HG03175 (cell line): ENCODE measurements at regions not wholly inside any gene's neighbourhood (a gene's known extent, or its start where the extent isn't known, plus 50 kb on each side); places are given as distances from the start of the nearest gene placed in this dataset.
"Not testable (repeated sequence)": the region's sequence is repeated elsewhere in the genome, so short reads cannot be mapped to it uniquely, and the experiment has no call there.

Source experiments
- ATAC-seq: cut with Tn5 transposase; IDR thresholded peaks from one replicate; pipeline ENCODE4 v1.9.1; 2021; ENCODE audit warnings: mild to moderate bottlenecking, moderate library complexity; ENCODE audit not compliant: unreplicated experiment

DNA sequence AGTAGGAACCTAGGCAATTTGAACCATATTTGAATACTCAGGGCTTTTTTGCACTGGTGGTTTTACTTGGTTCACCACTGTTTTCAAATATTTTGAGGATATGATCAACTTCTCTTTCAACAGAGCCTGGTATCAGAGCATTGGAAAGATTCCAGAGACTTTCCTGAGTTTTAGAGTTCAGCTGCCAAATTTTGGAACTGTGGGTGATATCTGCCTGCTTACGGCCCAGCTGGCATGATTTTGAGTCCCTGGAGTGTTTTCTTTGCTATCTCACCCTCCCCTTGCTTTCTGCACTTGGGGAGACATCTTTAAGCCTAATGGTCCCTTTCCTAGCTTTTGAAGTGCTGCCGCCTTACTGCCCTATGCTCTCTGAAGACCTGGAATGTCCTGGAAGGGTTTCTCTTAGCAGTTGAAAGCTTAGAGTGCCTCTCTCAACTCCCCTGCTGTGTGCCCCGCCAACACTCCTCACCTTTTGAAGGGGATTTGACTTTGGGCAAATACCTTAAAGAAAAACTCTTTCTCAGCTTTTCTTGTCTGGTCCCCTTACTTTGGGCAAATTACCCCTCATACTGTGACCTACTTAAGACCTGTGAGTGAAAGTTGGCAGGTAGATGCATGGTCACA, 539.1 kb downstream of the MFSD1 start:
- ATAC-seq, result no peak

DNA sequence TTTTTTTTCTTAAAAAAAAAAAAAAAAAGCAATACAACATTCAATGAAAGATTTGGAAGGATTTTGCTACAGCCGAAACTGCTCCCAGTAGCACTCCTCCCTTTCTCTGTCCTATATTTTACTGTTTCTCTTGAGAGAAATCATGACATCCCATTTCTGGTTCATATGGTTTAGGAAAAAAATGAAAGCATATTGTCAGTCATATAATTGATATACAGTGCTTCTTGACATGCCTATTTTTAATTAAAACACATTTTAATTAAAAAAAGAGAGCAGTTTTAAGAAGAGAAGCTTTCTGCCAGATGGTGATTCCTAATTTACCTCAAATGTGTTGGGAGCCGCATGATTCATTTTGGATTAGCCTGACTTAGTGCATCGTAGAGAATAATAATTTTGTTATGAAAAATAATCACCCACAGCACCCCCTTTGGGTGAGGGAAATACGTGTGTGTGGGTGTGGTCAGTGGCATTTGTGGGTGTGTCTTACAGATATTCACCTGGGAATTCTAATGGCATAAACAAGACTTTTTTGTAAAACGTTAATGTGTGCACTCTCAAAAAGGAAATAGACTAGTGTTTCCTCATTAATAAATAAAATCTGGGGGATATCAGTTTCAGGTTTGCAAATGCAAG, 544.5 kb downstream of the MFSD1 start:
- ATAC-seq, result no peak

GRCh38 chr3:159348431-159348830, 546.6 kb downstream of the MFSD1 start:
- no peak for ATAC-seq

DNA sequence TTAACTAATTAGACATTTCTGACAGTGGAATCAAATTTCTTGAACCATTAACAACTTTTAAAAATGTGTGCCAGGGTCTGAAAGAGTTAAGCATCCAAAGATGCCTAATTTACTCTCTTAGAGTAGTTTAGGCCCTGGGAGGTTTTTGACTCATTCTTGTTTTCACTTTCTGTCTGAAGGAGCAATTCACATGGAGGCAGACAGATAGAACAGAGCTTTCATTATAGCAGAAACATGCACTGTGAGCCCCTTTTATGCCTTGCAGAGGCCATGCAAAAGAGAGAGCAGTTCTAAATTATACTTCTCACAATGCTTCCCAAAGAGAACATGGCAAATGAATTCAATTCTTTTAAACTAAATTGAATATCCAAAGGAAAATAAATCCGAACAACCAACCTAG, 554.8 kb downstream of the MFSD1 start:
- no peak for ATAC-seq

DNA sequence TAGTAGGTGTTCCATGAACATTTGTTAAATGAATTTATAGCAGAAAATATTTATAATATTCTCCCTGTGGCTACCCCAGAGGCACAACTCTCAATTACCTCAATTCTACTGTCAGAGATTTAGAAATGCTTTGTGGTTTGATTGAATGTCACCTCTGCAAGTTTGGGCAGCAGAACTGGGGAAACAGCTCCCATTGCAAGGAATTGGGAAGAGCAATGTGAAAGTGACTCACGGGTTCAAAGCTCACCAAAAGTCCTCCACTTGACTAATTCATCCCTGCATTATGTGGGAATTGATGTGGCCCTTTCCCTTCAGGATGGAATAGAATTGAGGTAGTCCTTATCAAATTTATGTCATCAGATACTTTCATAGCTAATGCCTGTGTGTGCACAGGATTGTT, 562.7 kb downstream of the MFSD1 start:
- ATAC-seq, result no peak

- no peak for ATAC-seq
Measured at GRCh38 chr3:159366476-159366875, 564.6 kb downstream of the MFSD1 start.

DNA sequence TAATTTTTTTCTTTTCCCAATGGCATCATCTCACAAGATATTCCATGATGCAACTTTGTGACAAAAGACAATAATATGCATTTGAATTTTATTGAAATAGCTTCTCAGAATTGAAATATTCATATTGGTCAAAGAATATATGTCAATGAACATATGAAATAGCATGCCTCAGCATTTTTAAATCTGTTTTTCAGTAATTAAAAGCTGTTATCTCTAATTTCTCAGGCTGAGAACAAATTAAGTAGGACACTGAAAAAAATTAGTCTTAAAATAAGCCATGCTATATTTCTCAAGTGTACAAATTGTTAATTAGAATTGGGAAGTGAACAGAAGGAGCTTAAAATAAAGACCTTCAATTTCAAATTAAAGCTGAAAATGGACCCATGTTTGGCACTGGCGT, 570.1 kb downstream of the MFSD1 start:
- no peak for ATAC-seq

DNA sequence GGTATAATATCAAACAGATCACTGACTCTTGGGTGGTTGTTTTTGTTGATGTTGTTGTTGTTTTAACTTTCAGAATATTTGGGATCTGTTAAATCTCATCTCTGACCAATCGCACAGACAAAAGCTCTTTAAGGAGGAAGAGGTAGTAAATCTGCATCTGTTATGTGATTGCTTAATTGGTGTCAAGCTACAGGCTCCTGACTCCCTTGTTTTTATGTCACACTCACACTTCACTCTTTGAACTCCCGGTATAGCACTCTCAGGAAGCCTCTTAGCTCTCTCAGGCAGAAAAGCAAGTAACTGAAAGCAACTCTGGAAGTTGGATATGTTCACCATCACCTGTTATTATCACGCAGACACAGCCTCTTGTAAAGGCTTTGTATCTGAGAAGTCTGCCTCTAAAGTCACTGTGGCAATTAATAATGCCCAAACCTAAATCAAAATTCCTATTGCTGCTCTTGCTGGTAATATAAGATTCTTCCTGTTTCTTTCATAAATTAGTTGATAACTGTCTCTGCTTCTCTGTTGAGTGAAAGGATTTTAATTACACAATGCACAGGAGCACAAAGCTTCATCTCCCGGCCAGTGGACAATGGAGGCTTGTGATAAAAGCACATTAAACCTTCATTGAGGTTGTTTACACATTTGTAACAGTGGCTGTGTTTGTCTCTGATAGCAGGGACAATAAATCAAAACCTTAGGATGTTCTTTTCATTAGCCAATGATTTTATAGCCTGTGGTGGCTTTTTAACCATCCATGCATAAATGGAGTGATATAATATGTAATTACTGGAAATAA, 576.7 kb downstream of the MFSD1 start:
- no peak for ATAC-seq

DNA sequence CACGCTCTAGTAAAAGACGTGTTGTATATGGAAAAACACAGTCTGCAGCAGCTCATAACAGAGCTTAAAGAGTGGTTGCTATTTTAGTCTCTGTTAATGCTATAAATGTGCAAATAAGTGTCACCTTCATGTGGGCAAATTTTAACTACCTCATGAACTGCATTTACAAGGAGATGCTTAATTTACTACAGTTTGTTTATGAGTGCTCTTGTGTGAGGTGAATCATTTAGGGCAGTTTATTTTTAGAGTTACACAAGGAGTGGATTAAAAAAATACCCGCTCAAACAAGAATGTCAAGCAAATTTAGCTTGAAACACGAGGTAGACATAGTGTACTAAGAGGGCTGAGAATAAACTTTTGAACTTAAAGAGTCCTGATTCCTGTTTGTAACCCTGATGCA, 579.0 kb downstream of the MFSD1 start:
- ATAC-seq, result no peak

DNA sequence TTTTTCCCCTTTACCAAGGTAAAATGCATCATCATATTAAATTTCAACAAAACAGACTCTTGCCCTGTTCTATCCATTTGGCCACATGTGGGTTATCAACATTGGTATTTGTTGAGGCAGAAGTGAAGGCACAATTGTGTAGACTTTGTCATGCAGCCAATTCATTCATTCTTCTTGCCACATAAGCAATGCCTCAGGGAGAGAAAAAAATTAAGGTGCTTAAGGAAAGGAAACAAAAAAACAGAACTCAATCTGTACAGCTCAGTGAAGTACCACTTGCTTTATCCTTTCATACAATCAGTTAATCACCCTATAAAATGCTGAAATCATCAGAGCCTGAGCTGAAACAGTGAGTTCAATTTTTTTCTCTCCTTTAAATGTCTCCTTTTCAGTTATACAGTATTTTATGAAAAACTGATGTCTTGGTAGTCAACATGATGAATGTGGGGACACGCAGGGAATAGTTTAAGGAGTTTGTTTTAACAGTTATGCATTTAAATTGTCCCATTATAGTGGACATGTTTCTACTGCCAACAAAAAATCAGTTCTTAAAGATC, 588.9 kb downstream of the MFSD1 start:
- ATAC-seq, result no peak

- ATAC-seq, result not testable (repeated sequence)
Measured at GRCh38 chr3:159397683-159398082, 591.0 kb upstream of the IL12A start.

- ATAC-seq, result no peak
Measured at GRCh38 chr3:159401069-159401468, 587.6 kb upstream of the IL12A start.

- not testable (repeated sequence) for ATAC-seq
Measured at GRCh38 chr3:159409711-159410110, 578.9 kb upstream of the IL12A start.

DNA sequence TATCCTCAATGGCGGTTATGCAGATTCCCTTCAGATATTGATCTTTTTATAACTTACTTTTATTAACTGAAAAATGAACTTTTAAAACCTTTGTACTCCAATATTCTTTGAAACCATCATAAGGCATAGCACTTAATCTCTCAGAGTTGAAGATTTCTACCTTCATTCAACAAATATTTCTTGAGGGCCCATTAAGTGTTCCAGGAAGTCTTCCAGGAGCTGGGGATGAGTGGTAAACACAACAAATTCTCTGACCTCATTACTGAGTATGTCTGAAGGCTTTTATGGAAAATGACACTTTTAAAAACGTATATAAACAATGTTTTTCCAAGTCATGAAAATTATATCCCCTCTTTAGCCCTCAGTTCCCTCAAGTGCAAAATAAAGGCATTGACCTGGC, 575.3 kb upstream of the IL12A start:
- no peak for ATAC-seq

DNA sequence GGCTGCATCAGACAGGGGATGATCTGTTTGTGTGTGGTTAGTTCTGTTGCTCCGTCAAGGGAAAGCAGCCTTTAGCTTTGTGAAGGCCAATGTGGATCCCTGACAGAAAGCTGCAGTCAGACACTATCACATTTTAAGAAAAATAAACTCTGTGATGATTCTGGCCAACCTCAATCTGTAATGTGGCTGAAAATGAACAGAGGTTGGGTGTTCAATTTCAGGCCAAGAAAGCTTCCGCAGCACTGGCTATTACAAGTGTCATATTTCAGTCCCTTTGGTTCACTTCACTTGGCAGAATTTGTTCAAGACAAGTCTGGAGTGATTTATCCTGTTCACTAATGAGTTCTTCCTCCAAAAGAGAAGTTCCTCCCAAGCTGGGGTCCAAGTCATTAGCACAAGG, 571.8 kb upstream of the IL12A start:
- no peak for ATAC-seq

DNA sequence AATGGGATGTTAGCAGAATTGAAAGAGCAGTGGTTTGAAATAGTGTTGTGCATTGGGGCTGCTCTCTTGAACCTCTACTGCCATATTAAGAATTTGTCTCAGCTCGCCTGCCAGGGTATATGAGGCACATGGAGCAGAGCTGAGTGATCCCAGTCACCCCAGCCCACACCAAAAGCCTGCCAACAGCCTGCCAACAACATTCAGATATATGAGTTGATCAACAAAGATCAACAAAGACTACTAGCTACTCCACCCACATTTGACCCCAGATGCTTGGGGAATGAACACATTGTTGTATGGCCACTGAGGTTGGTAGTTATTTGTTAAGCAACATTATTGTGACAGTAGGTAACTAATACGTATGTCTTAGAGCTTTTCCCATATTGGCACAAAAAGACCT, 570.9 kb upstream of the IL12A start:
- no peak for ATAC-seq

DNA sequence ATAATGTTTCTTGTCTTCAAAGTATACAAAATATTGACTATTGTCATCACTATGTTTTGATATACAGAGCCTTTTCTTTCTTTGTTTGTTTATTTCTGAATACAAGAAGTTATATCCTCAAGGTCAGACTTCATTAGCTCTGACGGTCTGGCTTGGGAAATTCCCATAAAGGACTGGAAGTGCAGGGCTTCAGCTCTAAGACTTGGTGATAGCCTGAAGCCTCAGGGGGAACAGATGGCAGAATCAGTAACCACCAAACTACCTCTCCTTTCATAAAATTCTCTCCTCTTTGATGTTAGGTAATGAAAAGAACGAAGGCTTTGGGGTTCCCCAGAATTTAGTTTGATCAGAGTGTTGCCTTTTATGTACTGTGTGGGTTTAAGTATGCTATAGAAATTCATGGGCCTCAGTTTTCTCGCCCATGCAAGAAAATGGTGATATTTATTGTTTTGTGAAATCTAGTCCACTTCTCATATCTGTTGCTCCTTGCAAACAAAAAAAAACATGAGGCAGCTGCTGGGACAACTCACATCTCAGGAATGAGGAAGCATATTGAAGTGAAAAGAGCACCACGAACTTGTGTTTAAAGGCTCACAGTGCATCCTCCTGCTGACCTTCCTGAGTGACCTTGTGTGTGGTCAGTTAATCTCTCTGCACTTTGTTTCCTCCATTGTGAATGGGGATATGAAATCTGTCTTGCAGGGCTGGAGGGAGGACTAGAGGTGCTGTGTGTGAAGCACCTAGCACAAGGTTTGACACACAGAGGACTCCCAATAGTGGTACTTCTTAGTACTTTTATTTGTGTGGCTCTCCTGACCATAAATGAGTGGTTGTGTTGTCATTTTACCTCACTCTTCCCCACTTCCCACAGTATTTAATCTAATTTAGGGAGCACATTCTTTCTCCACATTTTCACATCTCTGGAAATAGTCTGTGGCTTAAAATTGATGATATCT, 569.8 kb upstream of the IL12A start:
- no peak for ATAC-seq

DNA sequence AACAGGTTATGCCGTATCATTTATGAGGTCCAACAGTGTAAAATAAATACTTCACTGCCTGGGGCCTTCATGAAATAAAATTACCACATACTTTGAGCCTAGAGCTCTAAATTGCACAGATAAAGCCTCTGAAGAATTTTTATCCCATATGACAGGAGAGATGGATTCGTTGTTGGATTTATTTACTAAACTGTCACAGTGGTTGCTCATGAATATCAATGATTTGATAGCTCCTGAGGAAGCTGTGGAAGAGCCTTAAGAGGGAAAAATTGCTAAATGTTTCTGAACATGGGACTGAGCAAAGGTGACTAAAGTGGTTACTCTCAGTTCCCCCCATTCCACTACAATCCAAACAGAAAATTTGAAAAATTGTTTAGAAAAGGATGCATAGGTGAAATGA, 558.9 kb upstream of the IL12A start:
- ATAC-seq, result no peak

DNA sequence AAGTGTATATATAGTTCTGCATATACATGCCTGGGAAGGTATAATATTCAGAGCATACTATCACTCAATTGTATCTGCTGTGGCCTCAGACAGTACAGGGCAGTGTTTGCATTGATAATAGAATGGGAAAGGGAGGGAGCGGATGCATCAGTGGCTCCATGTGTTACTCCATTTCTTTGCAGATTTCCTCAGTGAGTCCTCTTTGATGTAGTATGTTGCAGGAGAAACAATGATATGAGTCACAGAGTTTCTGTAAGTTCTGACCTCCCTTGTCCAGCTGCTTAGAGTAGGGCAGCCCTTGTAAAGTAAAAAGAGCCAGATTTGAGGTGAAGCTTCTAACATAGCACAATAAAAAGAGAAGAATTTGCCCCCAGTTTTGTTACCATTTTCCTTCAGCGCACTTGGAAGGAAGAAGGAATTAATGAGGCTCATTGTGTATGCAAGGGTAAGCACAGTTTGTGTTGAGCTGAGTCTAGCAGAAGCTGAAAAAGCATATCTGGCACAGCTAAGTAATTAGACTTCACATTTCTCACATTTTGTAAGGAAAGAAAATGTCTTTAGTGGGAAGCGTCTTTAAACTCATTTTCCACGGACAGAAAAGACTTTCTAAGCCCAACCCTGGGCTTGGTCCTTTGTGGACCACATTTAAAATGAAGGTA, 555.8 kb upstream of the IL12A start:
- no peak for ATAC-seq

GRCh38 chr3:159439346-159439745, 549.3 kb upstream of the IL12A start:
- no peak for ATAC-seq
